CD4-positive, alpha-beta T cell (primary cell): ENCODE measurements at regions not wholly inside any gene's neighbourhood (a gene's known extent, or its start where the extent isn't known, plus 50 kb on each side); places are given as distances from the start of the nearest gene placed in this dataset.
"Not testable (repeated sequence)": the region's sequence is repeated elsewhere in the genome, so short reads cannot be mapped to it uniquely, and the experiment has no call there.

Source experiments
- ATAC-seq: fragments of 200-7000 bp; cut with Tn5 transposase; one replicate; pipeline ENCODE4 v1.10.0; 2022; ENCODE audit warnings: mild to moderate bottlenecking; ENCODE audit not compliant: poor library complexity
- CTCF ChIA-PET: fragments of 350-600 bp; sonication (Branson Sonifier 250); formaldehyde crosslinking; loops from one replicate; lab custom pipeline; 2021; ENCODE audit warnings: antibody characterized with exemption, inconsistent platforms; lab: Charles Lee
- POLR2A ChIA-PET: fragments of 350-600 bp; sonication (Branson Sonifier 250); formaldehyde crosslinking; loops from one replicate; lab custom pipeline; 2021; ENCODE audit warnings: antibody characterized with exemption, inconsistent platforms; lab: Charles Lee
- DNase-seq, 14 experiments: peaks; one replicate each; pipeline ENCODE4 v3.0.0-alpha.2; 2013 to 2020; ENCODE audit warnings: mixed read lengths in 2 of 14
- H3K27ac ChIP-seq, 2 donors: one replicate each; pipeline versions ENCODE4 v1.5.1 to v1.7.0; 2013; ENCODE audit warnings: low read length in 2 of 2, low read depth in 1 of 2, mild to moderate bottlenecking in 1 of 2
- H3K27me3 ChIP-seq, 2 experiments: 1 replicate in 1 of 2; 2 replicates in 1 of 2; pipeline versions ENCODE4 v1.6.1 to v1.7.0; 2013; ENCODE audit warnings: low read length in 2 of 2, control low read depth in 1 of 2, mild to moderate bottlenecking in 1 of 2, moderate library complexity in 1 of 2; ENCODE audit not compliant: insufficient read depth in 2 of 2, control insufficient read depth in 1 of 2
- H3K36me3 ChIP-seq: one replicate; pipeline ENCODE4 v1.6.1; 2013; ENCODE audit warnings: low read length, control low read depth; ENCODE audit not compliant: insufficient read depth
- H3K4me1 ChIP-seq: one replicate; pipeline ENCODE4 v1.6.1; 2013; ENCODE audit warnings: low read length, control low read depth; ENCODE audit not compliant: insufficient read depth
- H3K4me3 ChIP-seq: one replicate; pipeline ENCODE4 v1.5.1; 2013; ENCODE audit warnings: mild to moderate bottlenecking, low read length, moderate library complexity
- H3K9me3 ChIP-seq, 2 experiments: 1 replicate in 1 of 2; 2 replicates in 1 of 2; pipeline versions ENCODE4 v1.6.1 to v1.7.0; 2013; ENCODE audit warnings: low read length in 2 of 2, mild to moderate bottlenecking in 2 of 2, control low read depth in 1 of 2, moderate library complexity in 1 of 2; ENCODE audit not compliant: control insufficient read depth in 1 of 2, insufficient read depth in 1 of 2
- H3K27ac Mint-ChIP-seq: one replicate; pipeline ENCODE4 v1.8.0; 2020; ENCODE audit warnings: mixed read lengths
- H3K27me3 Mint-ChIP-seq: one replicate; pipeline ENCODE4 v1.8.0; 2021; ENCODE audit warnings: mixed read lengths
- H3K36me3 Mint-ChIP-seq: one replicate; pipeline ENCODE4 v1.8.0; 2021; ENCODE audit warnings: low read depth, mixed read lengths
- H3K4me1 Mint-ChIP-seq: one replicate; pipeline ENCODE4 v1.8.0; 2021; ENCODE audit warnings: low read depth, mixed read lengths
- H3K4me3 Mint-ChIP-seq: one replicate; pipeline ENCODE4 v1.8.0; 2020; ENCODE audit warnings: mild to moderate bottlenecking, mixed read lengths
- H3K9me3 Mint-ChIP-seq: one replicate; pipeline ENCODE4 v1.8.0; 2020; ENCODE audit warnings: mixed read lengths
- CTCF ChIP-seq: fragments of 200-600 bp; IDR thresholded peaks from one replicate; pipeline ENCODE4 v1.8.0; 2022; ENCODE audit warnings: antibody characterized with exemption, mild to moderate bottlenecking
- intact Hi-C, 2 experiments: fragments of 100-400 bp; cut with DNase I in 1 of 2; cut with micrococcal nuclease in 1 of 2; formaldehyde crosslinking; loops; one replicate each; pipeline versions ENCODE4 v1.15.1 to v1.9.0; 2023 to 2025; cut with DNase I, micrococcal nuclease

- no peak for DNase-seq
- Mint-ChIP-seq H3K27me3 (no peaks in the 10 kb centered on the region), H3K4me3 (no peak overlapping the region), H3K4me1 (no peaks in the 10 kb centered on the region), H3K36me3 (no peaks in the 10 kb centered on the region), H3K27ac (no peak overlapping the region), H3K9me3 (peaks cover 4% of the 10 kb centered on the region)
- Histone ChIP-seq H3K4me1 (no peaks in the 10 kb centered on the region), H3K4me3 (no peak overlapping the region), H3K9me3 (no peaks in the 10 kb centered on the region), H3K27me3 (no peaks in the 10 kb centered on the region), H3K27ac (no peak overlapping the region), H3K36me3 (no peaks in the 10 kb centered on the region)
- ChIA-PET CTCF (no interaction called here), POLR2A (no interaction called here)
- no peak for ATAC-seq
- TF ChIP-seq CTCF, result no peak
- intact Hi-C loops, result no loop called here
Observed at GRCh38 chr3:181933052-181933618, 221.4 kb downstream of the SOX2 start.

- H3K4me3 ChIP-seq, result no peak overlapping the region
- ChIA-PET POLR2A (no interaction called here), CTCF (no interaction called here)
- Mint-ChIP-seq H3K4me1 (no peaks in the 10 kb centered on the region), H3K27me3 (no peaks in the 10 kb centered on the region), H3K27ac (no peak overlapping the region), H3K4me3 (no peak overlapping the region), H3K9me3 (peaks cover 3% of the 10 kb centered on the region), H3K36me3 (no peaks in the 10 kb centered on the region)
- no peaks in the 10 kb centered on the region for H3K27me3 ChIP-seq
- H3K36me3 ChIP-seq, result no peaks in the 10 kb centered on the region
- H3K27ac ChIP-seq, result no peak overlapping the region
- DNase-seq (no peak), ATAC-seq (no peak)
- H3K9me3 ChIP-seq, result no peaks in the 10 kb centered on the region
- H3K4me1 ChIP-seq, result no peaks in the 10 kb centered on the region
- intact Hi-C loops, result no loop called here
- no peak for TF ChIP-seq CTCF
Observed at GRCh38 chr3:181935915-181936314, 224.2 kb downstream of the SOX2 start.

- Mint-ChIP-seq H3K9me3 (peaks cover under 1% of the 10 kb centered on the region), H3K27ac (no peak overlapping the region), H3K27me3 (no peaks in the 10 kb centered on the region), H3K4me1 (no peaks in the 10 kb centered on the region), H3K36me3 (no peaks in the 10 kb centered on the region), H3K4me3 (no peak overlapping the region)
- ChIA-PET CTCF (no interaction called here), POLR2A (no interaction called here)
- no peak for DNase-seq
- intact Hi-C loops, result no loop called here
- no peak for ATAC-seq
- Histone ChIP-seq H3K27ac (no peak overlapping the region), H3K36me3 (no peaks in the 10 kb centered on the region), H3K9me3 (no peaks in the 10 kb centered on the region), H3K4me1 (no peaks in the 10 kb centered on the region), H3K4me3 (no peak overlapping the region), H3K27me3 (no peaks in the 10 kb centered on the region)
- no peak for TF ChIP-seq CTCF
Observed at GRCh38 chr3:181936774-181937173, 225.0 kb downstream of the SOX2 start.

- DNase-seq, H3K27me3 Mint-ChIP-seq, H3K9me3 ChIP-seq, H3K27me3 ChIP-seq, H3K4me3 ChIP-seq, H3K36me3 Mint-ChIP-seq, intact Hi-C loops, H3K36me3 ChIP-seq, H3K4me1 ChIP-seq, H3K4me3 Mint-ChIP-seq, H3K27ac Mint-ChIP-seq, H3K9me3 Mint-ChIP-seq, ATAC-seq, H3K4me1 Mint-ChIP-seq, POLR2A ChIA-PET, H3K27ac ChIP-seq, CTCF ChIA-PET: not testable (repeated sequence)
Observed at GRCh38 chr3:181938580-181938979, 226.9 kb downstream of the SOX2 start.
